Bone marrow (tissue), 2 donors: ENCODE measurements at regions not wholly inside any gene's neighbourhood (a gene's known extent, or its start where the extent isn't known, plus 50 kb on each side); places are given as distances from the start of the nearest gene placed in this dataset.

Experiments
- DNase-seq, 2 donors: peaks; one replicate each; lab custom pipeline; 2025; lab: John Stamatoyannopoulos, UW

- DNase-seq = no peak
Observed at GRCh38 chr4:11051181-11051580, 366.6 kb upstream of the CLNK start.

GRCh38 chr4:11050766-11051165, 366.2 kb upstream of the CLNK start:
- no peak for DNase-seq

DNA sequence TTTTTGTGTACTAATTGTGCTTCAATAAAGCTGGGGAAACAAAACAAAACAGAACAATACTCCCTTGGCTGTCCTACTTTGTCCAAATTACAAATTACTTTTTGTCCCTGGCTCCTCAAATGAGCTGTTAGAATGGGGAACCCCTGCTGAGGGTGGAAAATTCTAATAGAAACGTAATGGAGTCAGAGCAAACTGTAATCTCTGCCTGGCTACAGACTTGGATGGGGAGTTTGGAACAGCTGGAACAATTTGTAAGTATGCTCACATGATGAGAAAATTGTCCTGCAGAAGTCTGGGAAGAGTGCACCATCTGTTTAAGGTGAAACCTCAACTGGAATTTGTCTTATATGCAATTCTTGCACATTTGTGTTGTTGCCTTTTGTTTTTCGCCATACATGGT, 364.4 kb upstream of the CLNK start:
- DNase-seq = no peak

DNA sequence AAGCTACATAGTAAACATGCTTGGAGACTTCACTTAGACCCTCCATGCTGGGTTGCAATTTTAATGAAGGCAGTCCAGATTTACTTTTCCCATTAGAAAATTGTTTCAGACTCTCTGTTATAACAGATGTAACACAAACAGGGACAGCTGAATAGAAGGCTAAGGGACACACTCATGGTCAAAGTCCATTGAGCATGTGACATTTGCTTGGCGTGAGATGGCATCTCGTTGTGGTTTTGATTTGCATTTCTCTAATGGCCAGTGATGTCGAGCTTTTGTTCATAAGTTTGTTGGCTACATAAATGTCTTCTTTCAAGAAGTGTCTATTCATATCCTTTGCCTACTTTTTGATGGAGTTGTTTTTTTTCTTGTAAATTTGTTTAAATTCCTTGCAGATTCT, 358.2 kb upstream of the CLNK start:
- no peak for DNase-seq

- no peak for DNase-seq
Observed at GRCh38 chr4:11039634-11040131, 355.1 kb upstream of the CLNK start.

- no peak for DNase-seq
Observed at GRCh38 chr4:11038926-11039325, 354.4 kb upstream of the CLNK start.

GRCh38 chr4:11037637-11038036, 353.1 kb upstream of the CLNK start:
- no peak for DNase-seq

DNA sequence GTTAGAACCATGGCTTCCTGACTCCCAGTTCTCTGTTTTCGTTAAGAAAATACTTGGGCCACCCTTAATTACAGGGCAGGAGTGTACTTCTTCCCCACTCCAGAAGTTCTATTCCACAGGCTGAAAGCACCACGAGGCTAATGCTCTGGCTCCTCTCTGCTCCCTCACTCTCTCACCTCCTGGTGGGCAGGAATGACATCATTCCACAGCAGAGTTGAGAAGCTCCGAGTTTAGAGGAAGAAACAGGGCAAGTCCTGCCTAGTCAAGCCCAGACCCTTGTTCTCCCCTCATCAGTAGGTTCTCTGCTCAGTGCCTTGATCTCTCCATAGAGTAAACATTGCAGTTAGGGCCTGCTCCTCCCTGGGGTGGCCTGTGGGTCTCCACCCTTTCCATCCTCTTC, 343.8 kb upstream of the CLNK start:
- DNase-seq = no peak

- no peak for DNase-seq
Observed at GRCh38 chr4:11021333-11021732, 336.8 kb upstream of the CLNK start.

- no peak for DNase-seq
Observed at GRCh38 chr4:11019451-11020240, 335.1 kb upstream of the CLNK start.

DNA sequence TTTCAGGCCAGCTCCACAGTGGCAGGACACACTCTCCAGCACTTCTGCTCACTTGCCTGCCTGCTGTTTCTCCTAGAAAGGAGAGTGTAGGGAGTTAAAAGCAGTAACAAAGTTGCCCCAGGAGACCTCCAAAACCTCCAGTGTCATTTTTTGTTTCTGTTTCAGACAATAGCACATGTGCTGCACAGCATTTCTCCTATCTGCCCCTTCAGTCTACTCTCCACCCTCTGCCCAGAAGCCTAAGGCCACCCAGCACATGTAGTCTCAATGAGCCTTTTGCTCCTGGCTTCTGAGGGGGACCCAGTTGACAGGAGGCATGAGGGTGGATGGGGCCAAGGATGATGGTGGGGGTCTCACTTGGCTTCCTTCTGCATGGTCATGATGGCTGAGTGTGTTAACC, 329.6 kb upstream of the CLNK start:
- no peak for DNase-seq

DNA sequence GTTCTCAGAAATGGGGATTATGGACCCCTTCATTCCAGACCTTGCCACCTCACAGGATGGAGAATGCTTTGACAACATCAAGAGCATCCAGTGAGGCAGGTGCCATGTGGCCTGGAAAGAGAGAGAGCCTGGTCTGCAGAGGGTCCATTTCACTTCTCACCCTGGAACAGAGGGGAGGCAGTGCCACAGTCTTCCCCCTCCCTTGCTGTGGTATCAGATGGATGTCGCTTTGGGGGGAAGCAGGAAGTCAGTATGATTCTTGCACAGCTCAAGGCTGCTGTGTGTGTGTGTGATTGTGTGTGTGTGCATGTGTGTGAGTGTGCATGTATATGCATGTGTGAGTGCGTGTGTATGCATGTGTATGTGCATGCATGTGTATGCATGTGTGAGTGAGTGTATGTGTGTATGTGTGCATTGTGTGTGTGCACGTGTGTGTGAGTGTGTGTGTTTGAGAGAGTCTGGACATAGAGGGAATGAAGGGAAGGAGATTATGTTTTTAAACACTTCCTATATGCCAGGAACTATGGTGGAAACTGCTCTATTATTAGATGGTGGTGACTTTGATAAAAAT, 328.6 kb upstream of the CLNK start:
- no peak for DNase-seq

DNA sequence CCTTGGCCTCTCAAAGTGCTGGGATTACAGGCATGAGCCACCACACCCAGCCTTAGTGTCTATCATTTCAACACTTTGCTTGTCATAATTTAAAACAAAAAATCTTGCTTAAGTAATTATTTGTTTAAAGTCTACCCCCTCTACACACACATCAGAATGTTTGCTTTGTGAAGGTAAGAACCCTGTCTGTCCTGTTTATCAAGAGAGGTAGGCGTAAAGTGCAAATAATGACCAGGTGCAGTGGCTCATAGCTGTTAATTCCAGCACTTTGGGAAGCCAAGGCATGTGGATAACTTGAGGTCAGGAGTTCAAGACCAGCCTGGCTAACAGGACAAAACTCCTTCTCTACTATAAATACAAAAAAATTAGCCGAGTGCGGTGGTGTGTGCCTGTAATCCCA, 326.7 kb upstream of the CLNK start:
- DNase-seq = no peak

GRCh38 chr4:11010624-11011023, 326.1 kb upstream of the CLNK start:
- no peak for DNase-seq

- no peak for DNase-seq
Observed at GRCh38 chr4:11009281-11009680, 324.7 kb upstream of the CLNK start.

GRCh38 chr4:11005300-11005699, 320.7 kb upstream of the CLNK start:
- no peak for DNase-seq

GRCh38 chr4:11004818-11005217, 320.2 kb upstream of the CLNK start:
- DNase-seq = no peak

- no peak for DNase-seq
Observed at GRCh38 chr4:11002961-11003360, 318.4 kb upstream of the CLNK start.

DNA sequence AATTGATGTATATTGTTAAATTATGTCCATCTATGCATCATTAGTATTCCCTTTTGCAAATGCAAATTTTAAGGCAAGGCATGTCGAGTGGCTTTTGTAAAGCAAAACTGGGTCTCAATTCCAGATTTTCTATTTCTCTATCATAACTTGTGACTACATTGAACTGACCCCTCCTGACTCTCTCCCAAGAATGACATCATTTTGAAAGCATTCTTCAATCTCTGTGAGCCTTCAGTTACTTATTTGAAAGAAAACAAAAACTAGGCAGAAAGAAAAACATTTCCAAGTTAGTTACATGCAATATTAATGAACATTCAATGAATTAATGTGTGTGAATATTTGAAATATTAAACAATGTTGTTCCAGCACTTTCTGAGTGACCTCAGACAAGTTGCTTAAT, 314.3 kb upstream of the CLNK start:
- no peak for DNase-seq

GRCh38 chr4:10984815-10985214, 300.2 kb upstream of the CLNK start:
- DNase-seq = no peak

GRCh38 chr4:10983885-10984640, 299.5 kb upstream of the CLNK start:
- DNase-seq = no peak

DNA sequence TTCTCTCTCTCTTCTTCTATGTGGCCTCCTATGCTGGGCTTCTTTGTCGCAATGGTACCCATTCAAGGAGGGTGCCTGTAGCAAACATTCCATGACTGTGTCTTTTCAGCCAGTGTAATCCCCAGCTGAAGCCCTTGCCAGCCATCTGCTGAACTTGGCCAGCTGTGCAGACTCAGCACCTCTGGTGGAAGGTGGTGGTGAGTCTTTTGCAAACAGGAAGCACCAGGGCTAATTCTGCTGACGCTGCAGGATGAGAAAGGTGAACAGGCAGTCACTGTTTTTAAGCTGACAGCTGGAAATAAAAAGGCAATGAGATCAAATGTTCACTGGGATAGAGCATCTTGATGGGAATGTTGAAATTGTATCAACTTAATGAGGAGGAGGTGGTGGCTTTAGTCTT, 298.7 kb upstream of the CLNK start:
- no peak for DNase-seq

DNA sequence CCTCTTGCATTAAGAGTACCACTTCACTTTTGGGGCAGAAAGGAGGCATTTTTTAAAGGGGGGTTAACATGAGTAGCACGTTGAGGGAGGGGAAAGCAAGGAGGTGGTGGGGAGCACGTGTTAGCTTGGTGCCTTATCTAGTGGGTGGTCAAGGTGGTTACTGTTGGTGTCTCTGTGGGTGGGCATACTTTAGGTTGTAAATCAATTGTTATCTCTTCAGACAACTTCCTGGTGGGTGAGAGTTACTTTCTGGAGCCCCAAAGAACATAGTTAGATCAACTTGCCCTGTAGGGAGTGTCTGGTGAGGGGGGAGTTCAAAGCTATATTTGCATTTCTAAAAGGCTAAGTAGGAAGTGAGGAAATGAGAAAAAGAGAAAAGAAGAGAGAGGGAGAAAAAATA, 297.7 kb upstream of the CLNK start:
- no peak for DNase-seq
